A549 (cell line): ENCODE measurements at regions not wholly inside any gene's neighbourhood (a gene's known extent, or its start where the extent isn't known, plus 50 kb on each side); places are given as distances from the start of the nearest gene placed in this dataset.

ENCODE experiments used
- CHD2 ChIP-seq: fragments of 150-350 bp; IDR thresholded peaks from 2 replicates; pipeline ENCODE4 v1.6.1; 2014; ENCODE audit warnings: low read length; ENCODE audit not compliant: partially characterized antibody
- E2F6 ChIP-seq: IDR thresholded peaks from 2 replicates; pipeline ENCODE4 v1.6.1; 2012; ENCODE audit warnings: low read depth, borderline replicate concordance
- EP300 ChIP-seq, 2 experiments: fragments of >200 bp; sonication (Bioruptor Twin); formaldehyde crosslinking; IDR thresholded peaks; 2 replicates in 1 of 2; 3 replicates in 1 of 2; pipeline ENCODE4 v1.6.1; 2016 to 2017
- NPAS2 ChIP-seq: fragments of 250-450 bp; sonication (Bioruptor Pico); IDR thresholded peaks from 2 replicates; pipeline ENCODE4 v1.8.0; 2022; ENCODE audit warnings: mild to moderate bottlenecking, moderate library complexity, borderline replicate concordance
- POLR2A ChIP-seq: IDR thresholded peaks from 2 replicates; pipeline ENCODE4 v1.6.1; 2012; ENCODE audit warnings: mild to moderate bottlenecking, low read length
- REST ChIP-seq: fragments of 200-600 bp; sonication (generic); IDR thresholded peaks from 2 replicates; pipeline ENCODE4 v1.6.1; 2016; ENCODE audit warnings: antibody characterized with exemption, mild to moderate bottlenecking, moderate library complexity
- RNF2 ChIP-seq: fragments of 200-600 bp; sonication (generic); IDR thresholded peaks from 2 replicates; pipeline ENCODE4 v1.6.1; 2016; ENCODE audit warnings: low read depth, mild to moderate bottlenecking, antibody characterized with exemption, moderate library complexity, borderline replicate concordance
- SMC3 ChIP-seq: fragments of >200 bp; sonication (Bioruptor Twin); formaldehyde crosslinking; IDR thresholded peaks from 3 replicates; pipeline ENCODE4 v1.6.1; 2018; ENCODE audit warnings: inconsistent platforms
- SREBF2 ChIP-seq: fragments of 450-650 bp; IDR thresholded peaks from 2 replicates; pipeline ENCODE4 v1.6.1; 2014; ENCODE audit warnings: mild to moderate bottlenecking, moderate library complexity
- TF ChIP-seq, protein P1 (sequence below): fragments of 250-450 bp; sonication (Bioruptor Pico); IDR thresholded peaks from 2 replicates; pipeline ENCODE4 v1.5.0; 2020; ENCODE audit warnings: low read depth, mild to moderate bottlenecking, moderate library complexity
- TF ChIP-seq, protein P2 (sequence below): fragments of >200 bp; sonication (Bioruptor Twin); formaldehyde crosslinking; IDR thresholded peaks from 3 replicates; pipeline ENCODE4 v1.5.1; 2016
- TF ChIP-seq, protein P3 (sequence below): fragments of 150-350 bp; IDR thresholded peaks from 2 replicates; pipeline ENCODE4 v1.6.1; 2014; ENCODE audit warnings: low read depth, mild to moderate bottlenecking, low read length
- TF ChIP-seq, protein P4 (sequence below): fragments of >200 bp; sonication (Bioruptor Twin); formaldehyde crosslinking; IDR thresholded peaks from 3 replicates; pipeline ENCODE4 v1.6.1; 2016

GRCh38 chr11:92141725-92142124 lies 82.9 kb upstream of the FAT3 start:
- TF ChIP-seq POLR2A, result no peak
- TF ChIP-seq, protein P1, sequence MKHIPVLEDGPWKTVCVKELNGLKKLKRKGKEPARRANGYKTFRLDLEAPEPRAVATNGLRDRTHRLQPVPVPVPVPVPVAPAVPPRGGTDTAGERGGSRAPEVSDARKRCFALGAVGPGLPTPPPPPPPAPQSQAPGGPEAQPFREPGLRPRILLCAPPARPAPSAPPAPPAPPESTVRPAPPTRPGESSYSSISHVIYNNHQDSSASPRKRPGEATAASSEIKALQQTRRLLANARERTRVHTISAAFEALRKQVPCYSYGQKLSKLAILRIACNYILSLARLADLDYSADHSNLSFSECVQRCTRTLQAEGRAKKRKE (CRISPR knock-in tag), result no peak
- TF ChIP-seq RNF2, result no peak
- TF ChIP-seq, protein P2, sequence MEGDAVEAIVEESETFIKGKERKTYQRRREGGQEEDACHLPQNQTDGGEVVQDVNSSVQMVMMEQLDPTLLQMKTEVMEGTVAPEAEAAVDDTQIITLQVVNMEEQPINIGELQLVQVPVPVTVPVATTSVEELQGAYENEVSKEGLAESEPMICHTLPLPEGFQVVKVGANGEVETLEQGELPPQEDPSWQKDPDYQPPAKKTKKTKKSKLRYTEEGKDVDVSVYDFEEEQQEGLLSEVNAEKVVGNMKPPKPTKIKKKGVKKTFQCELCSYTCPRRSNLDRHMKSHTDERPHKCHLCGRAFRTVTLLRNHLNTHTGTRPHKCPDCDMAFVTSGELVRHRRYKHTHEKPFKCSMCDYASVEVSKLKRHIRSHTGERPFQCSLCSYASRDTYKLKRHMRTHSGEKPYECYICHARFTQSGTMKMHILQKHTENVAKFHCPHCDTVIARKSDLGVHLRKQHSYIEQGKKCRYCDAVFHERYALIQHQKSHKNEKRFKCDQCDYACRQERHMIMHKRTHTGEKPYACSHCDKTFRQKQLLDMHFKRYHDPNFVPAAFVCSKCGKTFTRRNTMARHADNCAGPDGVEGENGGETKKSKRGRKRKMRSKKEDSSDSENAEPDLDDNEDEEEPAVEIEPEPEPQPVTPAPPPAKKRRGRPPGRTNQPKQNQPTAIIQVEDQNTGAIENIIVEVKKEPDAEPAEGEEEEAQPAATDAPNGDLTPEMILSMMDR, result no peak
- TF ChIP-seq NPAS2 (CRISPR knock-in tag), result no peak
- TF ChIP-seq REST, result no peak
- TF ChIP-seq, protein P3, sequence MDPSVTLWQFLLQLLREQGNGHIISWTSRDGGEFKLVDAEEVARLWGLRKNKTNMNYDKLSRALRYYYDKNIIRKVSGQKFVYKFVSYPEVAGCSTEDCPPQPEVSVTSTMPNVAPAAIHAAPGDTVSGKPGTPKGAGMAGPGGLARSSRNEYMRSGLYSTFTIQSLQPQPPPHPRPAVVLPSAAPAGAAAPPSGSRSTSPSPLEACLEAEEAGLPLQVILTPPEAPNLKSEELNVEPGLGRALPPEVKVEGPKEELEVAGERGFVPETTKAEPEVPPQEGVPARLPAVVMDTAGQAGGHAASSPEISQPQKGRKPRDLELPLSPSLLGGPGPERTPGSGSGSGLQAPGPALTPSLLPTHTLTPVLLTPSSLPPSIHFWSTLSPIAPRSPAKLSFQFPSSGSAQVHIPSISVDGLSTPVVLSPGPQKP, result no peak
- no peak for TF ChIP-seq EP300 (IDR thresholded peaks at IDR 0.05)
- TF ChIP-seq, protein P4, sequence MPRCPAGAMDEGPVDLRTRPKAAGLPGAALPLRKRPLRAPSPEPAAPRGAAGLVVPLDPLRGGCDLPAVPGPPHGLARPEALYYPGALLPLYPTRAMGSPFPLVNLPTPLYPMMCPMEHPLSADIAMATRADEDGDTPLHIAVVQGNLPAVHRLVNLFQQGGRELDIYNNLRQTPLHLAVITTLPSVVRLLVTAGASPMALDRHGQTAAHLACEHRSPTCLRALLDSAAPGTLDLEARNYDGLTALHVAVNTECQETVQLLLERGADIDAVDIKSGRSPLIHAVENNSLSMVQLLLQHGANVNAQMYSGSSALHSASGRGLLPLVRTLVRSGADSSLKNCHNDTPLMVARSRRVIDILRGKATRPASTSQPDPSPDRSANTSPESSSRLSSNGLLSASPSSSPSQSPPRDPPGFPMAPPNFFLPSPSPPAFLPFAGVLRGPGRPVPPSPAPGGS, result no peak
- no peak for TF ChIP-seq SMC3
- TF ChIP-seq SREBF2, result no peak
- TF ChIP-seq E2F6, result no peak
- TF ChIP-seq CHD2, result no peak
